ENCODE measurements at regions not wholly inside any gene's neighbourhood (a gene's known extent, or its start where the extent isn't known, plus 50 kb on each side); places are given as distances from the start of the nearest gene placed in this dataset.
"Not testable (repeated sequence)": the region's sequence is repeated elsewhere in the genome, so short reads cannot be mapped to it uniquely, and the experiment has no call there.

- DNase-seq (no peak), ATAC-seq (no peak)
- intact Hi-C loops (cut with DNase I) = no loop called here
- H3K36me3 ChIP-seq (replicated peaks in 1 of 2; ENCODE audit: insufficient read depth in 1 of 2, low read depth in 2 of 2) = no peaks in the 10 kb centered on the region
- H3K27me3 ChIP-seq = no peaks in the 10 kb centered on the region
- 79 to 80% methylated on average over 1 of the region's 1 CpG for WGBS, 2 donors
- no peak overlapping the region for H3K4me3 ChIP-seq
- no peaks in the 10 kb centered on the region for H3K4me1 ChIP-seq
- no peaks in the 10 kb centered on the region for H3K9me3 ChIP-seq
- H3K27ac ChIP-seq = no peak overlapping the region
- TF ChIP-seq POLR2A (IDR thresholded peaks at IDR 0.05) = no peak
- no peak for TF ChIP-seq CTCF (IDR thresholded peaks at IDR 0.05)
Measured at GRCh38 chr11:41675205-41675604, 215.8 kb upstream of the LRRC4C start.

GRCh38 chr11:41713030-41713429 is 253.6 kb upstream of the LRRC4C start:
- TF ChIP-seq POLR2A (IDR thresholded peaks at IDR 0.05) (no peak), CTCF (IDR thresholded peaks at IDR 0.05) (no peak)
- no peak for ATAC-seq
- WGBS, 2 donors = 41 to 46% methylated on average over 3 of the region's 3 CpGs
- Histone ChIP-seq H3K4me1 (no peaks in the 10 kb centered on the region), H3K27me3 (no peaks in the 10 kb centered on the region), H3K4me3 (no peak overlapping the region), H3K27ac (no peak overlapping the region), H3K9me3 (no peaks in the 10 kb centered on the region), H3K36me3 (replicated peaks in 1 of 2; ENCODE audit: insufficient read depth in 1 of 2, low read depth in 2 of 2) (no peaks in the 10 kb centered on the region)
- intact Hi-C loops (cut with DNase I) = no loop called here
- DNase-seq = no peak

- 54 to 67% methylated on average over 2 of the region's 2 CpGs for WGBS, 2 donors
- TF ChIP-seq POLR2A (IDR thresholded peaks at IDR 0.05) (no peak), CTCF (IDR thresholded peaks at IDR 0.05) (no peak)
- H3K27me3 ChIP-seq = no peaks in the 10 kb centered on the region
- intact Hi-C loops (cut with DNase I) = no loop called here
- no peak for ATAC-seq
- no peaks in the 10 kb centered on the region for H3K4me1 ChIP-seq
- no peaks in the 10 kb centered on the region for H3K36me3 ChIP-seq (replicated peaks in 1 of 2; ENCODE audit: insufficient read depth in 1 of 2, low read depth in 2 of 2)
- DNase-seq = no peak
- H3K4me3 ChIP-seq = no peak overlapping the region
- H3K27ac ChIP-seq = no peak overlapping the region
- H3K9me3 ChIP-seq = no peaks in the 10 kb centered on the region
Measured at GRCh38 chr11:41714101-41714500, 254.6 kb upstream of the LRRC4C start.

- 66 to 79% methylated on average over 3 of the region's 3 CpGs for WGBS, 2 donors
- Histone ChIP-seq H3K4me3 (no peak overlapping the region), H3K27ac (no peak overlapping the region), H3K4me1 (no peaks in the 10 kb centered on the region), H3K9me3 (no peaks in the 10 kb centered on the region), H3K27me3 (no peaks in the 10 kb centered on the region), H3K36me3 (replicated peaks in 1 of 2; ENCODE audit: insufficient read depth in 1 of 2, low read depth in 2 of 2) (no peaks in the 10 kb centered on the region)
- ATAC-seq = no peak
- TF ChIP-seq POLR2A (IDR thresholded peaks at IDR 0.05) (no peak), CTCF (IDR thresholded peaks at IDR 0.05) (no peak)
- intact Hi-C loops (cut with DNase I) = no loop called here
- no peak for DNase-seq
Measured at GRCh38 chr11:41716862-41717261, 257.4 kb upstream of the LRRC4C start.

- Histone ChIP-seq H3K27ac (no peak overlapping the region), H3K4me1 (no peaks in the 10 kb centered on the region), H3K27me3 (no peaks in the 10 kb centered on the region), H3K9me3 (no peaks in the 10 kb centered on the region), H3K4me3 (no peak overlapping the region), H3K36me3 (replicated peaks in 1 of 2; ENCODE audit: insufficient read depth in 1 of 2, low read depth in 2 of 2) (no peaks in the 10 kb centered on the region)
- DNase-seq = no peak
- TF ChIP-seq CTCF (IDR thresholded peaks at IDR 0.05) (no peak), POLR2A (IDR thresholded peaks at IDR 0.05) (no peak)
- intact Hi-C loops (cut with DNase I) = no loop called here
- no peak for ATAC-seq
- WGBS, 2 donors = 37 to 38% methylated on average over 2 of the region's 2 CpGs
Measured at GRCh38 chr11:41720761-41721160, 261.3 kb upstream of the LRRC4C start.

GRCh38 chr11:41728161-41728560 is 268.7 kb upstream of the LRRC4C start:
- H3K27me3 ChIP-seq; H3K36me3 ChIP-seq (replicated peaks in 1 of 2; ENCODE audit: insufficient read depth in 1 of 2, low read depth in 2 of 2); H3K9me3 ChIP-seq; H3K4me3 ChIP-seq; DNase-seq; H3K27ac ChIP-seq; H3K4me1 ChIP-seq; intact Hi-C loops (cut with DNase I); ATAC-seq: not testable (repeated sequence)
- WGBS, 2 donors = 62 to 70% methylated on average over 4 to 6 of the region's 6 CpGs
